ENCODE measurements at regions not wholly inside any gene's neighbourhood (a gene's known extent, or its start where the extent isn't known, plus 50 kb on each side); places are given as distances from the start of the nearest gene placed in this dataset.

- no peak for TF ChIP-seq CTCF (IDR thresholded peaks at IDR 0.05; ENCODE audit: insufficient read depth, low read length, poor library complexity, severe bottlenecking)
- DNase-seq (ENCODE audit: extremely low read depth, insufficient read length), result no peak
- no peak overlapping the region for H3K4me3 ChIP-seq (replicated peaks; ENCODE audit: low read depth, low read length)
- H3K27me3 ChIP-seq (replicated peaks; ENCODE audit: control insufficient read depth, insufficient read depth, low read length), result no peaks in the 10 kb centered on the region; the same call in 1 of the 2 replicates
- no peaks in the 10 kb centered on the region for H3K36me3 ChIP-seq (ENCODE audit: control insufficient read depth, insufficient read depth, low read length)
Measured at GRCh38 chr7:17697128-17697881, 243.0 kb downstream of the SNX13 start.

- H3K27me3 ChIP-seq (replicated peaks; ENCODE audit: control insufficient read depth, insufficient read depth, low read length), result no peaks in the 10 kb centered on the region; the same call in 1 of the 2 replicates
- H3K36me3 ChIP-seq (ENCODE audit: control insufficient read depth, insufficient read depth, low read length), result no peaks in the 10 kb centered on the region
- no peak for TF ChIP-seq CTCF (IDR thresholded peaks at IDR 0.05; ENCODE audit: insufficient read depth, low read length, poor library complexity, severe bottlenecking)
- no peak for DNase-seq (ENCODE audit: extremely low read depth, insufficient read length)
- no peak overlapping the region for H3K4me3 ChIP-seq (replicated peaks; ENCODE audit: low read depth, low read length)
Measured at GRCh38 chr7:17699696-17700095, 240.6 kb downstream of the SNX13 start.

GRCh38 chr7:17700138-17700537 lies 240.2 kb downstream of the SNX13 start:
- no peak for DNase-seq (ENCODE audit: extremely low read depth, insufficient read length)
- Histone ChIP-seq H3K36me3 (ENCODE audit: control insufficient read depth, insufficient read depth, low read length) (no peaks in the 10 kb centered on the region), H3K27me3 (replicated peaks; ENCODE audit: control insufficient read depth, insufficient read depth, low read length) (no peaks in the 10 kb centered on the region; the same call in 1 of the 2 replicates), H3K4me3 (replicated peaks; ENCODE audit: low read depth, low read length) (no peak overlapping the region)
- no peak for TF ChIP-seq CTCF (IDR thresholded peaks at IDR 0.05; ENCODE audit: insufficient read depth, low read length, poor library complexity, severe bottlenecking)

- H3K4me3 ChIP-seq (replicated peaks; ENCODE audit: low read depth, low read length), result no peak overlapping the region
- no peaks in the 10 kb centered on the region for H3K36me3 ChIP-seq (ENCODE audit: control insufficient read depth, insufficient read depth, low read length)
- no peak for DNase-seq (ENCODE audit: extremely low read depth, insufficient read length)
- H3K27me3 ChIP-seq (replicated peaks; ENCODE audit: control insufficient read depth, insufficient read depth, low read length), result no peaks in the 10 kb centered on the region
- TF ChIP-seq CTCF (IDR thresholded peaks at IDR 0.05; ENCODE audit: insufficient read depth, low read length, poor library complexity, severe bottlenecking), result no peak
Measured at GRCh38 chr7:17706275-17706674, 234.0 kb downstream of the SNX13 start.

GRCh38 chr7:17706734-17707133 lies 233.6 kb downstream of the SNX13 start:
- Histone ChIP-seq H3K4me3 (replicated peaks; ENCODE audit: low read depth, low read length) (no peak overlapping the region), H3K36me3 (ENCODE audit: control insufficient read depth, insufficient read depth, low read length) (no peaks in the 10 kb centered on the region), H3K27me3 (replicated peaks; ENCODE audit: control insufficient read depth, insufficient read depth, low read length) (no peaks in the 10 kb centered on the region)
- TF ChIP-seq CTCF (IDR thresholded peaks at IDR 0.05; ENCODE audit: insufficient read depth, low read length, poor library complexity, severe bottlenecking), result peak; percentile 65
- peak; percentile 21 for DNase-seq (ENCODE audit: extremely low read depth, insufficient read length)

Measured in GM06990 (cell line).